GM19463 (cell line): ENCODE measurements at regions not wholly inside any gene's neighbourhood (a gene's known extent, or its start where the extent isn't known, plus 50 kb on each side); places are given as distances from the start of the nearest gene placed in this dataset.
"Not testable (repeated sequence)": the region's sequence is repeated elsewhere in the genome, so short reads cannot be mapped to it uniquely, and the experiment has no call there.

ENCODE experiments used
- ATAC-seq: cut with Tn5 transposase; IDR thresholded peaks from one replicate; pipeline ENCODE4 v1.9.1; 2021; ENCODE audit warnings: mild to moderate bottlenecking, moderate library complexity; ENCODE audit not compliant: unreplicated experiment

DNA sequence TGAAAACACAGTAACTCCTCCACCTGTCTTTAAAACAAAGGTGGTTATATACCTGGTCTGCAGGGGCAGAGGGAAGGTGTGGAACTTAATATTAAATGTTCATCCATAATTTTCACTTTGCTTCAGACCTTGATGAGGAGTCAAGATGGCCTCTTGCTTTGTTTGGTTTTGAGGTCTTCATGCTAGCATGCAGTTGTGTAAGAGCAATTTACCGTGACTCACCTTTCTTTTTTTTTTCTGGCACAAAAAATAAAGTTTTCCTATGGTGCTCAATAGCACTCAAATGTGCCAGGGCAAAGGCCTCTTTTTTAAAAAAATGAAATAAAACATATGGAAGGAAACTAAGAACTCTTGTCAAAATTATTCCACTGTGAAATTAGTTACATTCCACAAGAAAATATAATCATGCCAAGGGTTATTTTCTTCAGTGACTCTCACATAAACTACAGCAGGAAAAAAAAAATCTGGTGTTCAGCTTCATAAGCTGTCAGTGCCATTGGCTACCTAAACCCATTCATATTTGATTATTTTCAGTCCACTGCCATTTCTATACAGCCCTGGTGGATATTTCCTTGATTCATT lies 128.2 kb downstream of the SLC7A11 start:
- ATAC-seq, result peak; percentile 8

DNA sequence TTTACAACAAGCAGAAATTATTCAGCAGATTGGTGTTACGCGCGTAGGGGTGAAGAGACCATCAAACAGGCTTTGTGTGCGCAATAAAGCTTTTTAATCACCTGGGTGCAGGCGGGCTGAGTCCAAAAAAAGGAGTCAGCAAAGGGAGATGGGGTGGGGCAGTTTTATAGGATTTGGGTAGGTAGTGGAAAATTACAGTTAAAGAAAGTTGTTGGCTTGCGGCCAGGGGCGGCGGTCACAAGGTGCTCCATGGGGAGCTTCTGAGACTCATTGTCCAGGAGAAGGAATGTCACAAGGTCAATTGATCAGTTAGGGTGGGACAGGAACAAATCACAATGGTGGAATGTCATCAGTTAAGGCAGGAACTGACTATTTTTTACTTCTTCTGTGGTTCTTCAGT lies 129.3 kb downstream of the SLC7A11 start:
- not testable (repeated sequence) for ATAC-seq

DNA sequence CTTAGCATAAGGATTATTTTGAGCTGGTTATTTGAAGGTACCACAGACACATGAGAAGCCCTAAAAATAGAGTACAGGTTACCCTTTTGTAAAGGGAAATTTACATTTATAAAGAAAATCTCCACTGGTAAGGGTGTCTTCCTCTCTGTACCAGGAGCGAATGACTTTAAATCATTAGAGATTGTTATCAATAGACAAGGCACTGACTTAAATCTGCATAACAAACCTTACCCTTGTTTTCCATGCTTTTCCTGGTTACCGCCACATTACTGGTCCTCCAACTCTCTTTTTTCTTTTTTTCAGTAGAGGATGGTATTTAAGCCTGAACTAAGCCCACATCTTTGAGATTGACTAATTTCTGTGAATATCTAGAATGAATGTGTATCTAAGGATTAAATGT lies 129.8 kb downstream of the SLC7A11 start:
- ATAC-seq, result no peak

DNA sequence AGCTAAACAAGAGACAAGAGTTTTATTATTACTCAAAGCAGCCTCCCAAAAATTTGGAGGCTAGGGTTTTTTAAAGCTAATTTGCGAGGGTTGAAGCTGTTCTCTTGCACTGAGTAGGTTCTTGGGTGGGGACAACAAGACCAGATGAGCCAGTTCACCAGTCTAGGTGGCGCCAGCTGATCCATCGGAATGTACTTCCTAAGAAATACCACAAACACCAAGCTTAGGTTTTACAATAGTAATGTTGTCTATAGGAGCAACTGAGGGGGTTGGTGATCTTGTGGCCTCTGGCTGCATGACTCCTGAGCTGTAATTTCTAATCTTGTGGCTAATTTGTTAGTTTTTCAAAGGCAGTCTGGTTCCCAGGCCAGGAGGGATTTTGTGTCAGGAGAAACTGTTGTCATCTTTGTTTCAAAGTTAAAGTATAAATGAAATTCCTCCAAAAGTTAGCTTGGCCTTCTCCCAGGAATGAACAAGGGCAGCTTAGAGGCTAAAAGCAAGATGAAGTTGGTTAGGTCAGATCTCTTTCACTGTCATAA lies 130.6 kb downstream of the SLC7A11 start:
- no peak for ATAC-seq

DNA sequence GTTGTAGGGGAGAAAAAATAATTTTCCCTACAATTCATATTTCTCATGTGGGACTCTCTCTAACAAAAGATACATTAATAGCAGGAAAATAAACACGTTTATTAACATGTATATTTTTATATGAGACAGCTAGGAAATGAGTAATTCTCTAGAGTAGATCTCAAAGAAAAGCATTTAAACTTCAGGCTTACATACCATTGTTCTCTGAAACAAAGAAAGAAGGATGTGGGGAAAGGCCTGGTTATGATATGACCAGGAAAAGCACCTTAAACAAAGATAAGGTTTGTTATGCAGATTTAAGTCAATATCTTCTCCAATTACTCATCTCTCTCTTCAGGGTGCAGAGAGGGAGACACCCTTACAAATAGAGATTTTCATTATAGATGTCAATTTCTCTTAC lies 131.3 kb downstream of the SLC7A11 start:
- no peak for ATAC-seq

DNA sequence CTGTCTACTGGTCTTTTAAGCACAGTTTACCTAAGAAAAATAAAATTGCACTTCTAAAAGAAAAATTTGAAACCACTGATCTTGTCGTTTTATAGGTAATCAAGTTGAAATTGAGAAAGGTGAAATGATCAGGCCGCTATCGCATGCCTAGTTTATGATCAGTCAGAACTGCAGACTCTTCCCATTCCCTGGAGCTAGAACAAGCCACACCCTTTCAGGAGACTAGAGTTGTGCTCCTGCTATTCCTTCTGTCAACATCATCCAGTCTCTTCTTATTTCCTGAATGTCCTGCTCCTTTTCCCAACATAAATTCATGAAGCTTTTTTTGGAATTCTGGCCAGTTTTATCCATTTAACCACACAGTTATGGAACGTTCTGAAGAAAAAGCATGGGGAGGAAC lies 135.1 kb downstream of the SLC7A11 start:
- ATAC-seq, result no peak

DNA sequence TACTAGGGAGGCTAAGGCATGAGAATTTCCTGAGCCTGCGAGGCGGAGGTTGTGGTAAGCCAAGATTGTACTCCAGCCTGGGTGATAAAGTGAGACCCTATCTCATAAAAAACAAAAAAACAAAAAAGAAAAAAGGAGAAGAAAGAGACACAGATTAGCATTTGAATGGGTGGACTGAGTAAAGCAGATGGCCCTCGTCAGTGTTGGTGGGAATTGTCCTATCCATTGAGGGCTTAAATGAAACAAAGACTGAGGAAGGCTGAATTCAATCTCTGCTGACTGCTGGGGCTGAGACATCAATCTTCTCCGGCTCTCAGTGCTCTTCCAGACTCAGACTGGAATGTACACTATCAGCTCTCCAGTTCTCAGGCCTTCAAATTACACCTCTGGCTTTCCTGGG lies 136.8 kb downstream of the SLC7A11 start:
- no peak for ATAC-seq

DNA sequence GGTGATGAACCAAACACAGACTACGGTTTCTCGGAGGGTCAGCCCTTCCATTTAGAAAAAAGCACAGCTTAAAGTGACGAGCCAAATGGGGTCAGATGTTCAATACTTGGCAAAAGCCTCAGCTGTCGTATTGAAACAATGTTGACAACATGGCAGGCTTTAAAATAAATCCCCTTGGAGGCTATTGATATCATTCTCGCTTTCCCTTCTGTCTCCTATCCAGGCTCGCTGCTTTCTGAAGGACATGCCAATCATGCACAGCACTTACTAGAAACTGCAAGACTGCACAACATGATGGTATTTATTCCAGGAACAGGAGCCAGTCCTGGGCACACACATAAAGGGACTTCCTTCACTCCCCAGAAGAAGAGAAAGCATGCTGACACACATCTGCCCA lies 137.9 kb downstream of the SLC7A11 start:
- no peak for ATAC-seq

DNA sequence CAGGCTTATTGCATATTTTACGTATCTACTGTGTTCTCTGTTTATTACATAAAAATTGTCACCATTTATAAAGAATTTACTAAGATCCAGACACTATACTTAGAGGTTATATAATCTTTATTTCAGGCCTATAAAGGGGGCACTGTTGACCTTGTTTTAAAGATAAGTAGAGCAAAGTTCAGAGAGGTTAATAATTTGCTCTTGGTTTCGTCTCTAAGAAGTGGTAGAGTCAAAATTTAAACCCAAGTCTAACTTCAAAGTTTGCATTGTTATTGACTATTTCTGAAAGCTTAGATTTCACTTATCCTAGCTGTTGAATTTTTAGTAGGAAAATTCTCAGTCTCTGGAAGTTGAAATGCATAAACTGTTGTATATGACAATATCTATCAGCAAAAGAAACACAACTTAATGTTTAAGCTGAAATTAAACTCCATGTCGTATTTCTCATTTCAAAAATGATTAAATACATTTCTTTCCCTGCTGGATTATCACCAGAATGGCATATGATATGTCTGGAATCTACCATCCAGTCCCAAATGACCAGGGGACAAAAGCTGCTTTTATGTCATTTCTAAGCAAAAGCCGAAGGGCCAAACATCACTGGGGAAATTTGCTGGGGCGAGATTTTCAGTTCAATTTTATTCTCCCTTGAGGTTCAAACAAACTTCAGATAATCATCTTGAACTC lies 138.4 kb downstream of the SLC7A11 start:
- no peak for ATAC-seq

DNA sequence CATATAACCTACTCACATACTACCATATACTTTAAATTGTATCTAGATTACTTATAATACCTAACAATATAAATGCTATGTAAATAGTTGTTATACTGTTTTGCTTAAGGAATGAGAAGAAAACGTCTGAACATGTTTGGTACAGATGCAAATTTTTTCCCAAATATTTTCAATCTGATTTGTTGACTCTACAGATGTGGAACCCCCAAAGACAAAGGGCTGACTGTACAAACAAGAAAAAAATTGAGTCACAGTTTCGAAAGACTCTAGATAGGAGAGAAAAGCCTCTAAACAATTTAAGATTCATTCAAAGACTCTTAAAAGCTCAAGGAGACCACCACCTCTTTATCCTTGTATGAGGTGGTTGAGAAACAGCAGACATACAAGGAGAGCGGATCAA lies 142.8 kb downstream of the SLC7A11 start:
- ATAC-seq, result no peak

DNA sequence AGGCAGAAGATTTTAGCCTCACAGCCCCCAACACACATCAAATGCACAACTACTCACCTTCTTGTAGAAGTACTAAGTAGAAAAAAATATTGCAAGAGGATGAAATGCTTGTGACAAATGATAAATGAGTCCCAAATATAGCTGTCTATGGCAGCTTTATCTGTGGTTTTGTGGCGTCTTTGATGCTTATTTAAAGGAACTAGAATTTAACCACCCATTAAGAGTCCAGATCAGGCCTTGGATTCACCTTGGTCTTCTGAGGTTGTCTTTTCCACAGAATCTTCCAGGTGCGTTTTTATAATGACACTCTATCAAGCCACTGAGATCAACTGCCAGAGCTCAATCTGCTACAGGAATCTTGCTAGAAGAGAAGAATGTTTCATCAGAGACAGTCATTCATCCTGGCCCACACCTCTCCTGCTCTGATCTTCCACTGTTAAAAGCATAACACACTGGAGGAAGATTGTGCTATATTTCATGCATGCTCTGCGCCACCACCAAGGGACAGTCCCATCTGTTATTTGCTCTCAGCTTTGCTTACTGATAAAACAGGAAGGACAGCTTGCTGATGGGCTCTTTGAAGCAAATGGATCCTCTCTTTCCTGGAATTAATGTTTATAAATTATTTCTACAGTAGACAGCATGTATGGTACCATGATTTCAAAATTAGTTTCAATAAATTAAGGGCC lies 144.1 kb downstream of the SLC7A11 start:
- no peak for ATAC-seq

DNA sequence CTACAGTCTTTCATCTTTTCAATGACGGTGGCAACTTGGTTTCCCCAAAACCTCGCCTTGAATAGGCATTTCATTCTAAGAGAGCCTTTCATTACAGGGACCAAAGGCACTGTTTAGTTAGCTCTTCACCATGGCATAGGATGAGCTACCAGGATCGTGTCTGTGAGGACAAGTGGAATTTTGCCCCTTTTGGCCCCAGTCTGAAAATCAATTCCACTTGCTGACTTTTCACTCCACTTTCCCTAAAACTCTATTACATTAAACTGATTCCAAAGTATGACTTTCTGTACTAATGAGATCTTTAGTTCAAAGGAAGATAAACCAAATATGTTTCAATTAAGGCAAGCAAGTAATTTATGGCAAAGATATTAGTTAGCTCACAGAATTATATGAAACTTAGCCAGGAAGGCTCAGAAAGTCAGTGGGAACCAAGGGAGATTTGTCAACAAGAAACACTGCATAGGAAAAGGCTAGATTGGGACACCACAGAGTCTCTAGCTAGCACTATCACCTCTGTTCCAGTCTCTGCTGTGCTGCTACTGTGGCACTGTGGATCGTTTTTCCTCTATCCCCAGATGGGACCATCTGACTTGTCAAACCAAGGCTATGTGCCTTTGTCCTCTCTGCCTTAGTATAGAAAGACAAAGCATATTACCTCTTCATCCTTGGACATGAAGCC lies 145.6 kb downstream of the SLC7A11 start:
- ATAC-seq, result no peak

DNA sequence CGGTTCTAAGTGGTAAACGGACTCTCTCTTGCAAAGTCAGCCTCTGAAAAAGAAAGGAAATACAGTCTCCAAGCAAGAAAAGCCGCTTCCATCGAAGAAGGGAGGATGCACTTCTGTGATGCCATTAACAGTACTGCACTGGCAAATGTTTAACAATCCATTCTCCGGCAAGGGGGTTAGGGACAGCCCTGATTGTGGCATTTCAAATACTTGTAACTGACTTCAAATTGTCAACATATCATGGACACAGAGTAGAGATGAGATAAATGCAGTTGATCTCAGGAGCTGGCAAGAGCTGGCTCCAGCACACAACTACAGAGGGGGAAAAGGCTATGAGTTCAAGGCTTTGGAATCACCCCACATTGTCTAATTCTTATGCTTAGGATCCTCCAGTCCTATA lies 146.8 kb downstream of the SLC7A11 start:
- ATAC-seq, result no peak

DNA sequence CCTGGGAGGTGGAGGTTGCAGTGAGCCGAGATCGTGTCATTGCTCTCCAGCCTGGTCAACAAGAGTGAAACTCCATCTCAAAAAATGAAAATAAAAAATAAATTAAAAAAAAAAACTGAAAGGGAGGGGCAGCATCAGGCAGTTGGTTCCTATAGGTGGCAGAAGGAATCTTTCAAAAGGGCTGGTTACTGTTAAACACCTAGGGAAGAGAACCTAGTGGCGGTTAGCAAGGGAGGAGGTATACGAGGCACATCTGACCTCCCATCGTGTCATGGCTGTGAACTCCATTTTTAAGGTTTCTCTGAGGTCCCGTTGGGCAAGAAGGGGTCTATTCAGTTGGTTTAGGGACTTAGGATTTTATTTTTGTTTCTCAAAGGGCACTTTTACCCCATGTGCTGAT lies 150.1 kb downstream of the SLC7A11 start:
- no peak for ATAC-seq

DNA sequence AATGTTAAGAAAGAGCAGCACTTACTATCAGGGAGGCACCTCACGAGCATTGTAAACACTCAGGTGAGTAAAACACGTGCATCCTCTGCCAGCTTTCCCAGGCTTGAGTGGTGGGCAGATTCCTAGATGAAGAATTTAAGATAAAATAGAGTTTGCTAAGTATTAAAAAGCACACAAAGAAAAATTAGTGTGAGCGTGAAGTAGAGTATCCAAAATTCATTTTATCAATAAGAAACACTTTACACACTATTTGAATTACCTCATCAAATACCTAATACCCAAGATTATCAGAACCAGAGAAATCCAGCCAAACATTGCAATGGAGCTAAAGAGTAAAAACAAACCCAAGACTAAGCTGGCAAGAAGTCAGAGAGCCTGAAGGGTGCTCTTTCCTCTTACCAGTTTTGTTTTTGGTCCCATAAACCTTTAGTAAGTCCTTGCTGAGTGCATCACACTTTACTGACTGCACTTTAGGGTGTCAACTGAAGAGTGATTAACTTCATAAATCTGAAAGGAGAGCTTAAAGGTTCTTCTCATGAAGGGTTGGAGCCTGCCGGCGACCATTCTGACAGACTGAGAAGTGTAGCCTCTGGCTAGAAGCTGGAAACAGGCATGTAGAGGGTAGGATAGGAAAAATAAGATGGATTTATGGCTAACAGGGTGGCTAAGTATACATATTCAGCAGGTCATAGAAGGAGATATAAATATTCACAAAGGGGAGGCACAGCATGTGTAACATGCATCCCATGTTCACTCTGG lies 151.1 kb downstream of the SLC7A11 start:
- ATAC-seq, result no peak

DNA sequence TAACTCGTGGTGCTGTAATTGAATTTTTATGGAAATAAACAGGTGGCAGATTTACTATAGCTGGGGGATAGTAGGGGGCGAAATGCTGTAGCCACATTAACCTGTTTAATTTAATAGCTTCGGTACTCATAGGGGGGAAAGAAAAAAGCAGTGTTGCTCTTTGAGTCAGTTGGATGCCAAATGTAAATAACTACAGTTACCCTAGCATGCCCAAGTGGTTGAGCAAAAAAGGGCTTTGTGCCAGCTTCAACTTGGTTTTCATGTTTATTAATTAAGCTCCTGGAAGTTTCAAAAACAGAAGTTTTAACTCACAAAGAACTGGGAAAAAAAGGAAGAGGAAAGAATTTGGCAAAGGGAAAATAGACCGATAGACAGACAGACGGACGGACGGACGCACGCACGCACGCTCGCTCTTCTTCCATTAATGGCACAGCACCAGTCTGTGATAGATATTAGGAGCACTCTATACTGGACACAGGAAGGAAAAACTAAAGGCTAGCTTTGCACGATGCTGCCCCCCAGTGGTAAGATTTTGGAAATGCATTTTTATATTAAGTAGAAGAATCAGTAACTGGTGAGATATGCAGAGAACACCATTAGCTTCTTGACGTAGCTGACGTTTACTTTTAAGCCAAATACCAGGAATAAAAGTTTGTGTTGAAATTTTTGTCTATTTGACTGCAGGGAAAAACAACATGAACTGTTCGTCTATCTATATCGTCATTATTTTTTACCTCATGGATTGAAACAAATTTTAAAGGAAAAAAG lies 151.8 kb downstream of the SLC7A11 start:
- peak; percentile 76 for ATAC-seq

DNA sequence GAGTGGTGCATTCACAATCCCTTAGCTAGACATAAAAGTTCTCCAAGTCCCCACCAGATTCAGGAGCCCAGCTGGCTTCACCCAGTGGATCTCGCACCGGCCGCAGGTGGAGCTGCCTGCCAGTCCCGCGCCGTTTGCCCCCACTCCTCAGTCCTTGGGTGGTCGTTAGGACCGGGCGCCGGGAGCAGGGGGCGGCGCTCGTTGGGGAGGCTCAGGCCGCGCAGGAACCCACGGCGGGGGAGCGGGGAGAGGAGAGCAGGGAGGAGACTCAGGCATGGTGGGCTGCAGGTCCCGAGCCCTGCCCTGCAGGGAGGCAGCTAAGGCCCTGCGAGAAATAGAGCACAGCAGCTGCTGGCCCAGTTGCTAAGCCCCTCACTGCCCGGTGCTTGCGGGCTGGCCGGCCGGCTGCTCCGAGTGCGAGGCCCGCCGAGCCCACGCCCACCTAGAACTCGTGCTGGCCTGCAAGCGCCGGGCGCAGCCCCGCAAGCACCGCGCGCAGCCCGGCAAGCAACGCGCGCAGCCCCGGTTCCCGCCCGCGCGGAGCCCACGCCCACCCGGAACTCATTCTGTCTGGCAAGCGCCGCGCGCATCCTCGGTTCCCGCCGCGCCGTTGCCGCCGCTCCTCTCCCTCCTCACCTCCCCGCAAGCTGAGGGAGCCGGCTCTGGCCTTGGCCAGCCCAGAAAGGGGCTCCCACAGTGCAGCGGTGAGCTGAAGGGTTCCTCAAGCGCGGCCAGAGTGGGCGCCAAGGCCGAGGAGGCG lies 153.5 kb downstream of the SLC7A11 start:
- ATAC-seq, result no peak

DNA sequence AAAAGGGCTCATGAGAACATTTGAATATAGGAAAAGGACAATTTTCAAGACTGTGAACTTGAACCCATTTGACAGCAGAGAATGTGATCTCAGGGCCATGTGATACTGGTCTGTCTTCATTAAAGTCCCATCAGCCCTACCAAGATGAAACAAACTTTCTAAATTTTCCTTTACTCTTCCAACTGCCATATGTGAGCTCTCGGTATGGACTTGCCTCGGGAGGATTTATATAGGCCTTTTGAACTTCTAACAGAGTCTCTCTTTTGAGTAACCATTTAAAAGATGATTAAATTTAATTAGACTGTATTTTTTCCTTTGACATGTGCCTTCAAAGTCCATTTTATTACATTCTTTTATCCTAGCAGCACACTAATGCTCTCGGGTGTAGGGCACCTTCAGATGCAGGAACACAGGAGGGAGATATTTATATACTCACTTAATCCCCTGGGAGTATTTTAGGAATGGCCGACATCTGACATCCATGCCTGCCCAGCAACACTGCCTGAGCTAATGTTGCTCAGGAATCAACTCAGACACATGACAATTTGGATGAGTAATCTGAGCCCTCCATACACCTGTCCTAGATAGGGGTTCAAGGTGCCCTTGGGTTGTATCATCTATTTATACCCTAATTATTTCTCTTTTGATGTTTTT lies 155.0 kb downstream of the SLC7A11 start:
- ATAC-seq, result no peak

DNA sequence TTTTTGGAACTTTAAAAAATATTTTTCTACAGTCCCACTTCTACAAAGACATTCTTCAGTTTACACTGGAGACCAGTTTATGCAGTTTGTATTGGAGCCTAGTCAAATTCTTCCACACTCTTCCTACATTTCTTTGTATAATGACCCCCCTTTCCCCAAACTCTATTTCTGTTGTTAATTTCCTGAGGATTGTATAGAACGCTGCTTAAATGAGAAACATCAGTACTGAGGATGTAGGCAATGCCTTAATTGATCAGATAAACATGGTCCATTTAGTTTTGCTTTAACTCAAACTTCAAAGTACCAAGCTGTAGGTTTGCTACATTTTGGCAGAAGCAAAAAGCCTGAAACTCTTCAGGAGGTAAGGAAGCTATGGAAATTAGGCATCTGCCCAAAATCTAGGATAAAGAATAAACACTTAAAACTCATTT lies 155.5 kb downstream of the SLC7A11 start:
- ATAC-seq, result no peak
